ENCODE measurements at regions not wholly inside any gene's neighbourhood (a gene's known extent, or its start where the extent isn't known, plus 50 kb on each side); places are given as distances from the start of the nearest gene placed in this dataset.

DNA sequence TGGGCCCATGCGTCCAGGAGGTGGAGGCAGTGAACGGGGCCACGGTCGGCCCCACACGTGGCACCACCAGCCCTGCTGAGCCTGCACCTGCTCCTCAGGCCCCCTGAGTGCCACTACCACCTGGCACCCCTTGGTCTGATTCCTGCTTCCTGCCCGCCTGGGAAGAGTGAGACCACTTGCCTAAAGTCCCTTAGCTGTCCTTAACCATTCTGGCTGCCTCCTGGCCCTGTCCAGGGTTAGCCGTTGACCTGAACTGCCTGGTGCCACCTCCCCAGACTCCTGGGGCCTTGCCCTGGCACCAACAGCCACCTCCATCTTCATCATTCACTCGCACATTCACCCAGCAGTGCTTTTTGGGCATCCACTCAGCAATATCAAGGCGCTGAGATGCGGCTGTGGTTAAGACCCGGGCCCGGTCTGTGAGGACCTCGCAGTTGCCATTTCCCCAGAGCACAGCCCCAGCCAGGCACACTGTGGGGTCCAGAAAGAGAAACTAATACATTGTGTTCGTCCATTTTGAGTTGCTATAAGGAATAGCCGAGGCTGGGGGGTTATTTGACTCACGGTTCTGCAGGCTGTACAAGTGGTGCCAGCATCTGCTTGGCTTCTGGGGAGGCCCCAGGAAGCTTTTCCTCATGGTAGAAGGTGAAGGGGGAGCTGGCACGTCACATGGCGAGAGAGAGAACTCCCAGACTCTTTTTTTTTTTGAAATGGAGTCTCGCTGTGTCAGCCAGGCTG is 318.4 kb downstream of the SEC14L1 start:
- TF ChIP-seq, protein P1, sequence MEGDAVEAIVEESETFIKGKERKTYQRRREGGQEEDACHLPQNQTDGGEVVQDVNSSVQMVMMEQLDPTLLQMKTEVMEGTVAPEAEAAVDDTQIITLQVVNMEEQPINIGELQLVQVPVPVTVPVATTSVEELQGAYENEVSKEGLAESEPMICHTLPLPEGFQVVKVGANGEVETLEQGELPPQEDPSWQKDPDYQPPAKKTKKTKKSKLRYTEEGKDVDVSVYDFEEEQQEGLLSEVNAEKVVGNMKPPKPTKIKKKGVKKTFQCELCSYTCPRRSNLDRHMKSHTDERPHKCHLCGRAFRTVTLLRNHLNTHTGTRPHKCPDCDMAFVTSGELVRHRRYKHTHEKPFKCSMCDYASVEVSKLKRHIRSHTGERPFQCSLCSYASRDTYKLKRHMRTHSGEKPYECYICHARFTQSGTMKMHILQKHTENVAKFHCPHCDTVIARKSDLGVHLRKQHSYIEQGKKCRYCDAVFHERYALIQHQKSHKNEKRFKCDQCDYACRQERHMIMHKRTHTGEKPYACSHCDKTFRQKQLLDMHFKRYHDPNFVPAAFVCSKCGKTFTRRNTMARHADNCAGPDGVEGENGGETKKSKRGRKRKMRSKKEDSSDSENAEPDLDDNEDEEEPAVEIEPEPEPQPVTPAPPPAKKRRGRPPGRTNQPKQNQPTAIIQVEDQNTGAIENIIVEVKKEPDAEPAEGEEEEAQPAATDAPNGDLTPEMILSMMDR (IDR thresholded peaks at IDR 0.05; ENCODE audit: poor library complexity, severe bottlenecking), result no peak
- Histone ChIP-seq H3K9me3 (ENCODE audit: severe bottlenecking) (no peaks in the 10 kb centered on the region), H3K27me3 (ENCODE audit: insufficient read depth, poor library complexity, severe bottlenecking) (no peaks in the 10 kb centered on the region), H3K27ac (ENCODE audit: poor library complexity, severe bottlenecking) (no peak overlapping the region), H3K4me1 (ENCODE audit: insufficient read depth, poor library complexity, severe bottlenecking) (peaks cover 15% of the 10 kb centered on the region), H3K36me3 (ENCODE audit: low read depth) (peaks cover 17% of the 10 kb centered on the region), H3K4me3 (ENCODE audit: severe bottlenecking) (no peak overlapping the region)
- no peak for ATAC-seq (ENCODE audit: low read depth)
- DNase-seq (ENCODE audit: low spot score), result no peak

DNA sequence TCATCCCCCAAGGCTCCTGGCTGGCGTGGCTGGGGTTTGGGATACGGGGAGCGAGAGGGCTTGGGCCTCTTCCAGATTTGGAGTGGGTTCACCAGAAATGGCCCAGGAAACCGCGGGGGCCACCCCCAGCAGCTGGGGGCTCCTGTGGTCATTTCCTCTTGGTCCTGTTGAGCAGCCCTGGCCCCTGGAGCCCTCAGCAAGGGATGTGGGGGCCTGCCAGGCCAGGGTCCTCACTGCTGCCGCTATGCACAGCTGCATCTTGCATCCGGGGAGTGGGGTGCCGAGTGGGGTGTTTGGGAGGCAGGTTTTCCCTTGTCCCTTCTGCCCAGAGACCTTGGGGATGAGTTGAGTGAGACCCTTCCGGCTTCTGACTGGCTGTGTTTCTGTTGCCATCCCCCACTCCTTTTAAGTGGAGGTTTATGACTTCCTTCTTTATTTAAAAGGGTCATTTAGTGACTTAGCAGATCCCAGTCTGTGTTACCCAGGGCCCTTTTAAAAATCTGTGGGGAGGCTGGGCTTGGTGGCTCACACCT is 319.8 kb downstream of the SEC14L1 start:
- Histone ChIP-seq H3K4me1 (ENCODE audit: insufficient read depth, poor library complexity, severe bottlenecking) (peaks cover 17% of the 10 kb centered on the region), H3K36me3 (ENCODE audit: low read depth) (peaks cover 13% of the 10 kb centered on the region), H3K9me3 (ENCODE audit: severe bottlenecking) (no peaks in the 10 kb centered on the region), H3K27ac (ENCODE audit: poor library complexity, severe bottlenecking) (no peak overlapping the region), H3K4me3 (ENCODE audit: severe bottlenecking) (no peak overlapping the region), H3K27me3 (ENCODE audit: insufficient read depth, poor library complexity, severe bottlenecking) (no peaks in the 10 kb centered on the region)
- TF ChIP-seq, protein P1 (IDR thresholded peaks at IDR 0.05; ENCODE audit: poor library complexity, severe bottlenecking), result no peak
- no peak for DNase-seq (ENCODE audit: low spot score)
- no peak for ATAC-seq (ENCODE audit: low read depth)

DNA sequence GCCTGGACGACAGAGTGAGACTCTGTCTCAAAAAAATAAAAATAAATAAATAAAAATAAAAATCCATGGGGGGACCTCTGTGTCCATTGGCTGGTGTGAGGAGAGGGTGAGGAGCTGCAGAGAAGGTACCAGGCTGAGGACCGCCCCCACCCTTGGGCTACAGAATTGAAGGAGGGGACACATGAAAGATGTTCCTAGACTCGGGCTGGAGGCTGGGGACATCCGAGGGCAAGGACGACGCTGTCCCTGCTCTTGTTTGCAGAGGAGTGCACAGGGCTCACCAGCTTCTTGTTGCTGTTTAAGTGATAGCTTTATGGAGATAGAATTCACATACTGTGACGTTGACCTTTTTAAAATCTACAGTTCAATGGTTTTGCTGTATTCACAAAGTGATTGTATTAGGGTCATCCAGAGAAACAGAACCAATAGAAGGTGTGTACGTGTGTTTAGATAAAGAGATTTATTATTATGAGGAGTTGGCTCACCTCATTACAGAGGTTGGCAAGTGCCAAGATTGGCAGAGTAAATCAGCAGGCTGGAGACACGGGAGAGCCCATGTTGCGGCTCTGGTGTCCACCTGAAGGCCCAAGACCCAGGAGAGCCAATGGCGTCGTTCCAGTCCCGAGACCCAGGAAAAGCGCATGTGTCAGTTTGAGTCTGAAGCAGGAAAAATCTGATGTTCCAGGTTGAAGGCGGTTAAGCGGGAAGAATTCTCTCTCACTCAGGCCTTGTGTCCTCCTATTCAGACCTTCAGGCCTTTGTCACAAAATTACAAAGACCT is 320.7 kb downstream of the SEC14L1 start:
- no peak for DNase-seq (ENCODE audit: low spot score)

DNA sequence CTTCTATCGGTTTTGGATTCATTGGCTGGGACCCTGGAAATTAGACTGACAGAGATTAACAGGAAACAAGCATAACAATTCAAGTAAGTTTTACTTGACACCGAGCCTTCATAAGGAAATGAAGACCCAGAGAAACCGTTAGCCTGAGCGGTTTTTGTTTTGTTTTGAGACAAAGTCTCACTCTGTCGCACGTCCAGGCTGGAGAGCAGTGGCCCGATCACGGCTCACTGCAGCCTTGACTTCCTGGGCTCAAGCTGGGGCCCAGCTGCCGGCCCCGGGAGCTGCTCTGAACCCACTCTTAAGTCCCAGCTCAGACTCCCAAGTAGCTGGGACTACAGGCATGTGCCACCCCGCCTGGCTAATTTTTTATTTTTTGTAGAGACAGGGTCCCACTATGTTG is 321.3 kb downstream of the SEC14L1 start:
- no peaks in the 10 kb centered on the region for H3K27me3 ChIP-seq (ENCODE audit: insufficient read depth, poor library complexity, severe bottlenecking)
- H3K36me3 ChIP-seq (ENCODE audit: low read depth), result peaks cover 17% of the 10 kb centered on the region
- no peak overlapping the region for H3K4me3 ChIP-seq (ENCODE audit: severe bottlenecking)
- H3K27ac ChIP-seq (ENCODE audit: poor library complexity, severe bottlenecking), result no peak overlapping the region
- ATAC-seq (ENCODE audit: low read depth) (no peak), DNase-seq (ENCODE audit: low spot score) (no peak)
- no peaks in the 10 kb centered on the region for H3K9me3 ChIP-seq (ENCODE audit: severe bottlenecking)
- TF ChIP-seq, protein P1 (IDR thresholded peaks at IDR 0.05; ENCODE audit: poor library complexity, severe bottlenecking), result no peak
- H3K4me1 ChIP-seq (ENCODE audit: insufficient read depth, poor library complexity, severe bottlenecking), result peaks cover 19% of the 10 kb centered on the region

More for the DNA sequence above, 320.7 kb downstream of the SEC14L1 start:
- no peaks in the 10 kb centered on the region for H3K9me3 ChIP-seq (ENCODE audit: severe bottlenecking)
- no peak overlapping the region for H3K27ac ChIP-seq (ENCODE audit: poor library complexity, severe bottlenecking)
- ATAC-seq (ENCODE audit: low read depth), result no peak
- H3K4me3 ChIP-seq (ENCODE audit: severe bottlenecking), result no peak overlapping the region
- peaks cover 14% of the 10 kb centered on the region for H3K36me3 ChIP-seq (ENCODE audit: low read depth)
- peaks cover 19% of the 10 kb centered on the region for H3K4me1 ChIP-seq (ENCODE audit: insufficient read depth, poor library complexity, severe bottlenecking)
- H3K27me3 ChIP-seq (ENCODE audit: insufficient read depth, poor library complexity, severe bottlenecking), result no peaks in the 10 kb centered on the region
- TF ChIP-seq, protein P1 (IDR thresholded peaks at IDR 0.05; ENCODE audit: poor library complexity, severe bottlenecking), result no peak

Measured in RWPE2 (cell line).